RWPE2 (cell line): ENCODE measurements at regions not wholly inside any gene's neighbourhood (a gene's known extent, or its start where the extent isn't known, plus 50 kb on each side); places are given as distances from the start of the nearest gene placed in this dataset.

Experiments used
- ATAC-seq: fragments of 200-7000 bp; cut with Tn5 transposase; 3 replicates; pipeline ENCODE4 v1.9.1; 2021; ENCODE audit warnings: low read depth
- DNase-seq: peaks from one replicate; pipeline ENCODE4 v3.0.0-alpha.2; 2020; ENCODE audit warnings: low spot score
- H3K27ac ChIP-seq: fragments of 450-650 bp; 2 replicates; pipeline ENCODE4 v1.5.1; 2017; ENCODE audit warnings: mild to moderate bottlenecking; ENCODE audit not compliant: poor library complexity, severe bottlenecking
- H3K27me3 ChIP-seq: fragments of 250-450 bp; sonication (Bioruptor Pico); 2 replicates; pipeline ENCODE4 v1.5.1; 2021; ENCODE audit warnings: mild to moderate bottlenecking, moderate library complexity; ENCODE audit not compliant: insufficient read depth, poor library complexity, severe bottlenecking
- H3K36me3 ChIP-seq: fragments of 250-450 bp; sonication (Bioruptor Pico); 2 replicates; pipeline ENCODE4 v1.5.1; 2020; ENCODE audit warnings: low read depth, mild to moderate bottlenecking, moderate library complexity
- H3K4me1 ChIP-seq: fragments of 250-450 bp; sonication (Bioruptor Pico); 2 replicates; pipeline ENCODE4 v1.5.1; 2021; ENCODE audit warnings: mild to moderate bottlenecking, moderate library complexity; ENCODE audit not compliant: insufficient read depth, poor library complexity, severe bottlenecking
- H3K4me3 ChIP-seq: fragments of 250-450 bp; sonication (Bioruptor Pico); 2 replicates; pipeline ENCODE4 v1.5.1; 2021; ENCODE audit warnings: mild to moderate bottlenecking, moderate library complexity; ENCODE audit not compliant: severe bottlenecking
- H3K9me3 ChIP-seq: fragments of 250-450 bp; sonication (Bioruptor Pico); 2 replicates; pipeline ENCODE4 v1.5.1; 2021; ENCODE audit warnings: mild to moderate bottlenecking, moderate library complexity; ENCODE audit not compliant: severe bottlenecking
- CTCF ChIP-seq: fragments of 450-650 bp; IDR thresholded peaks from one replicate; pipeline ENCODE4 v1.5.1; 2017; ENCODE audit warnings: mild to moderate bottlenecking, moderate library complexity; ENCODE audit not compliant: poor library complexity, severe bottlenecking

GRCh38 chr13:74622284-74622683 is 488.1 kb upstream of the KLF12 start:
- ATAC-seq (no peak), DNase-seq (no peak)
- H3K27me3 ChIP-seq = no peaks in the 10 kb centered on the region
- no peaks in the 10 kb centered on the region for H3K36me3 ChIP-seq
- no peak for TF ChIP-seq CTCF
- no peak overlapping the region for H3K4me3 ChIP-seq
- no peak overlapping the region for H3K27ac ChIP-seq
- H3K4me1 ChIP-seq = no peaks in the 10 kb centered on the region
- no peaks in the 10 kb centered on the region for H3K9me3 ChIP-seq

GRCh38 chr13:74620711-74621110 is 486.5 kb upstream of the KLF12 start:
- no peaks in the 10 kb centered on the region for H3K36me3 ChIP-seq
- H3K9me3 ChIP-seq = no peaks in the 10 kb centered on the region
- H3K4me1 ChIP-seq = no peaks in the 10 kb centered on the region
- no peak for ATAC-seq
- DNase-seq = no peak
- H3K4me3 ChIP-seq = no peak overlapping the region
- no peak overlapping the region for H3K27ac ChIP-seq
- no peak for TF ChIP-seq CTCF
- no peaks in the 10 kb centered on the region for H3K27me3 ChIP-seq

DNA sequence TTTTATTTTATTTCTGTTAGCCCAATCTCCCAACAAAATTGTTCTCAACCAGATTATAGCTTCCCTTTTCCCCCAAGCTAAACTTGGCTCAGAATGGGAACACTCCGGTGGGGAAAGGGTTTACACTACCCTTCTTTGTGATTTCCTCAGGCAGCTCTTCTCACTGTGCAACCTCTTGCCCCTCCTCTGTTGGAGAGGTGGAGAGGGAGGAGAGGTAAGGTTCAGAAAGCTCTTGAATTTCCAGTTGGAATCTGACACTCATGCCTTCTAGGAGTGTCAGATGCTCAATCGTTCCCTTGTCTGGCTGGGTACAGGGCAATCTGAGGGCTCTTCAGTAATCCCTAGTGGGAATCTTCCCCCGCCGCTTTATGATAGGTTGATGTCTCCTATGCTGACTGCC is 486.1 kb upstream of the KLF12 start:
- H3K36me3 ChIP-seq = no peaks in the 10 kb centered on the region

GRCh38 chr13:74597526-74597925 is 463.3 kb upstream of the KLF12 start:
- ATAC-seq (no peak), DNase-seq (no peak)
- no peak overlapping the region for H3K4me3 ChIP-seq
- no peaks in the 10 kb centered on the region for H3K36me3 ChIP-seq
- no peaks in the 10 kb centered on the region for H3K4me1 ChIP-seq
- no peak for TF ChIP-seq CTCF
- no peak overlapping the region for H3K27ac ChIP-seq
- H3K27me3 ChIP-seq = no peaks in the 10 kb centered on the region
- no peaks in the 10 kb centered on the region for H3K9me3 ChIP-seq

More for the DNA sequence above, 486.1 kb upstream of the KLF12 start:
- ATAC-seq (no peak), DNase-seq (no peak)
- no peak overlapping the region for H3K4me3 ChIP-seq
- H3K9me3 ChIP-seq = no peaks in the 10 kb centered on the region
- TF ChIP-seq CTCF = no peak
- no peak overlapping the region for H3K27ac ChIP-seq
- H3K4me1 ChIP-seq = no peaks in the 10 kb centered on the region
- no peaks in the 10 kb centered on the region for H3K27me3 ChIP-seq

GRCh38 chr13:74596691-74597090 is 462.5 kb upstream of the KLF12 start:
- Histone ChIP-seq H3K36me3 (no peaks in the 10 kb centered on the region), H3K4me3 (no peak overlapping the region), H3K4me1 (no peaks in the 10 kb centered on the region), H3K27ac (no peak overlapping the region), H3K27me3 (no peaks in the 10 kb centered on the region), H3K9me3 (no peaks in the 10 kb centered on the region)
- TF ChIP-seq CTCF = no peak
- no peak for DNase-seq
- ATAC-seq = no peak
